ENCODE measurements at regions not wholly inside any gene's neighbourhood (a gene's known extent, or its start where the extent isn't known, plus 50 kb on each side); places are given as distances from the start of the nearest gene placed in this dataset.

- TF ChIP-seq CTCF (IDR thresholded peaks at IDR 0.05; ENCODE audit: extremely low read depth, insufficient read depth, missing control alignments): no peak
- DNase-seq (ENCODE audit: low spot score): no peak
- in situ Hi-C loops (cut with MboI; ENCODE audit: low pct_unique_long_range_greater_than_20kb, low sequenced_read_pairs, unreplicated experiment): no loop called here
Measured at GRCh38 chr7:115132096-115132495, 210.2 kb downstream of the MDFIC start.

GRCh38 chr7:115128154-115128553 is 206.3 kb downstream of the MDFIC start:
- DNase-seq (ENCODE audit: low spot score): no peak
- in situ Hi-C loops (cut with MboI; ENCODE audit: low pct_unique_long_range_greater_than_20kb, low sequenced_read_pairs, unreplicated experiment): no loop called here
- TF ChIP-seq CTCF (IDR thresholded peaks at IDR 0.05; ENCODE audit: extremely low read depth, insufficient read depth, missing control alignments): no peak

- in situ Hi-C loops (cut with MboI; ENCODE audit: low pct_unique_long_range_greater_than_20kb, low sequenced_read_pairs, unreplicated experiment): no loop called here
- DNase-seq (ENCODE audit: low spot score): no peak
- TF ChIP-seq CTCF (IDR thresholded peaks at IDR 0.05; ENCODE audit: extremely low read depth, insufficient read depth, missing control alignments): no peak
Measured at GRCh38 chr7:115127399-115128021, 205.6 kb downstream of the MDFIC start.

GRCh38 chr7:115125750-115126149 is 203.9 kb downstream of the MDFIC start:
- TF ChIP-seq CTCF (IDR thresholded peaks at IDR 0.05; ENCODE audit: extremely low read depth, insufficient read depth, missing control alignments): no peak
- in situ Hi-C loops (cut with MboI; ENCODE audit: low pct_unique_long_range_greater_than_20kb, low sequenced_read_pairs, unreplicated experiment): no loop called here
- no peak for DNase-seq (ENCODE audit: low spot score)

GRCh38 chr7:115125312-115125711 is 203.4 kb downstream of the MDFIC start:
- no peak for DNase-seq (ENCODE audit: low spot score)
- in situ Hi-C loops (cut with MboI; ENCODE audit: low pct_unique_long_range_greater_than_20kb, low sequenced_read_pairs, unreplicated experiment): no loop called here
- no peak for TF ChIP-seq CTCF (IDR thresholded peaks at IDR 0.05; ENCODE audit: extremely low read depth, insufficient read depth, missing control alignments)

GRCh38 chr7:115124409-115124939 is 202.6 kb downstream of the MDFIC start:
- TF ChIP-seq CTCF (IDR thresholded peaks at IDR 0.05; ENCODE audit: extremely low read depth, insufficient read depth, missing control alignments): no peak
- in situ Hi-C loops (cut with MboI; ENCODE audit: low pct_unique_long_range_greater_than_20kb, low sequenced_read_pairs, unreplicated experiment): no loop called here
- no peak for DNase-seq (ENCODE audit: low spot score)

Measured in GM13977 (cell line).